ENCODE measurements at regions not wholly inside any gene's neighbourhood (a gene's known extent, or its start where the extent isn't known, plus 50 kb on each side); places are given as distances from the start of the nearest gene placed in this dataset.

- TF ChIP-seq GABPA (IDR thresholded peaks at IDR 0.05 in 1 of 2, conservative IDR thresholded peaks at IDR 0.05 in 1 of 2) (no peak), RAD21 (IDR thresholded peaks at IDR 0.05) (no peak), CTCF (IDR thresholded peaks at IDR 0.05; ENCODE audit: low read depth, low read length, missing input control) (no peak)
These were observed 829.6 kb downstream of the CDY2B start for GRCh38 chrY:17050374-17050773.

Data from liver (tissue), 3 donors.